NCI-H1436 (cell line): ENCODE measurements at regions not wholly inside any gene's neighbourhood (a gene's known extent, or its start where the extent isn't known, plus 50 kb on each side); places are given as distances from the start of the nearest gene placed in this dataset.

ENCODE experiments used
- DNase-seq: peaks from one replicate; lab custom pipeline; 2025; lab: John Stamatoyannopoulos, UW

DNA sequence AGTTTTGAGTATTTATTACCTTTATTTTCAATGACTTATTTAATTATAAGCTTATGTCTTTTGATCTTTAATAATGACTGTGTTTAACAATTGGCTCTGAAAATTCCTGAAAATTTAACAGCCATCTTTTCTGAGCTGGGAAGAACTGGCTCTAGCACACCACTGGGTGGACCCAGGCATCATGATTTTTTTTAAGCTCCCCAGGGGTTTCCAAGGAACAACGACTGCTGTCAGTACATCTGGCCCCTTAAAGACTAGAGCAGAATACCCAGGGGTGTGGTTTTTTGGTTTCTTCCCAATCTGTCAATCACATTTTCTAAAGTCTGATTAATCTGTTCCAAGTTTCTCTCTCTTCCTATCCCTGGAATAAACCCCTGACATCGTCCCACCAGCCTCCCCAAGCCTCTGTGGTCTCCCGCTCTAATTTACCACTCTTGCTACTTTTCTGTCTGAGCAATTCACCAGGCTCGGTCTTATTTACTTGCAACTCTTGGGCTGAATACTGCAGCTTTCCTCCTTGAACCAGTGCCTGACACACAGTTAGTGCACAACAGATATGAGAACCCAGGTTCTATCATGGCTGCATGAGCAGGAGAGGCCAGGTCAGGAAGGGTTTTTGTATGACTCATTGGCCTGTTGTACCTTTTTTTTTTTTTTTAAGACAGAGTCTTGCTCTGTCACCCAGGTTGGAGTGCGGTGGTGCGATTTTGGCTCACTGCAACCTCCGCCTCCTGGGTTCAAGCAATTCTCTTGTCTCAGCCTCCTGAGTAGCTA is 321.9 kb downstream of the ZSWIM6 start:
- DNase-seq: no peak

GRCh38 chr5:61654876-61655275 is 322.8 kb downstream of the ZSWIM6 start:
- no peak for DNase-seq

- no peak for DNase-seq
Measured at GRCh38 chr5:61657010-61657409, 325.0 kb downstream of the ZSWIM6 start.

- DNase-seq: no peak
Measured at GRCh38 chr5:61657686-61658085, 325.6 kb downstream of the ZSWIM6 start.

- peak; percentile 85 for DNase-seq
Measured at GRCh38 chr5:61658592-61659008, 326.5 kb downstream of the ZSWIM6 start.

DNA sequence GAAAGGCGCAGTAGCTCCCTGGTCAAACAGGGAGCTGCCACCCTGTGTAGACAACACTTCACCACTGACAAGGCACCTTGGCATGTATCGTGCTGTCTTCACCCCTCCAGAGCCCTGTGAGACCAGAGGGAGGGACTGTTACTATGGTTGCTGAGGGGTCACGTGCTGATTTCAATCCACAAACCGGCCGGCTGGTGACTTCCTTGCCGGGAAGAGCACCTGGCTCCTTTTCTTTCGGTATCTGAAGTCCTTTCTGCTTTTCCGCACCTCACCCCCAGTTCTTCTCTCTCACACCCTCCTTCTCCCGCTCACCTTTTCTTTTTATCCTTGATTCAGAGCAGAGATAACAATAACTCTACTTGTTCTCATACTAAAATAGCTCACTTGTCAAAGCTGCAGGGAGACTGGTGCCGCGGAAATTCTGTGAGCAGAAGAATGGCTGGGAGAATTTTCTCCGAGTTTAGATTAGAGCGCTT is 327.2 kb downstream of the ZSWIM6 start:
- no peak for DNase-seq

GRCh38 chr5:61662670-61663069 is 330.6 kb downstream of the ZSWIM6 start:
- no peak for DNase-seq

GRCh38 chr5:61666064-61666621 is 334.1 kb downstream of the ZSWIM6 start:
- no peak for DNase-seq

- no peak for DNase-seq
Measured at GRCh38 chr5:61667525-61668218, 335.6 kb downstream of the ZSWIM6 start.

- no peak for DNase-seq
Measured at GRCh38 chr5:61669531-61669930, 337.5 kb downstream of the ZSWIM6 start.

DNA sequence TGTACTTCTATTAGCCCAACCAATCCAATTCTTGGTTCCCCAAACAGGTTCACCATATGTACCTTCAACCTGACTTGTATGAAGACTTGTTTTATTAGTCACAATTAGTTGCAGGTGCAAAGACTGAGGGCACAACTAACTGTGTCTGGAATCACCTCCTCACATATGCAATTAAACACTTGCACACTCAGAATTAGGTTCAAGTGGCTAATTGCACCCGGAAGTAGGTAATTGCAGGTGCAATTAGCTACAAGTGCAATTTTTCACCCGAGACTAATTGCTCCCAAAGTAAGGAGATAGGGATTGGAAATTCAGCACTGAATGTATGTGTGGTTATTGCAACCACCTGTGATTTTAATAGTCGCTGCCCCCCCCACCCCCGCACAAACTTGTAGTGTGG is 338.9 kb downstream of the ZSWIM6 start:
- DNase-seq: peak; percentile 63

DNA sequence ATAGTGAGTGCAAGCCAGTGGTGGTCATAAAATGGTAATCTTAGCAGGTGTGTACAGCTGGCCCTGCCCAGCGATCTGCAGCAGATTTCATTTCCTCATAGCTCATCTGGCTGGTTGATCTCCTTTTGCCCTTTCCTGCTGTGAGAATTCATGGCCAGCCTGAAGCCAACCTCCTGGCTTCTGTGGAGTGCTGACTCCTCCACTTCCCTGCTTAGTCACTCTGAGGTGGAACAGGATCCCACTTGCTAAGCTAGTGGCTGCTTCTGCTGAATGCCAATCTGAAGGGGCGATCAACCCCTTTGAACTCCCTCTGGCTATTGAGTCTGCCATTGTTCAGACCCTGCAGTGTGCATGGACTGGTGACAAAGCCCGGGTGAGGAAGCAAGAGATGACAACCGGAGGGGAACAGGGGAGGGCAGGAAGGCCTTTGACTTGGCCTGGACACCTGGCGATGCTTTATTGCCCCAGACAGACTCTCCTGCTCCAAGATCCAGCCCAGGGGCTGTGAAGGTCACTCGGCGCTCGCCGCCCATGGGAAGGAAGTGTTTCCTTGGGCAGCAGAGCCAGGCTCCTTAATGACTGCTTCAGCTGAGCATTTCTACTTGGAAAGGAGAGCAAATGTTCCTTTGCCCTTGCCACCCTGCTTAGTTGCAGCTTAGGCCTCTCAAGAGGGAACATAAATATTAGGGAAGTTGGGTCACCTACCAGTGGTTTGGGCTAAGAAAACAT is 341.1 kb downstream of the ZSWIM6 start:
- no peak for DNase-seq

DNA sequence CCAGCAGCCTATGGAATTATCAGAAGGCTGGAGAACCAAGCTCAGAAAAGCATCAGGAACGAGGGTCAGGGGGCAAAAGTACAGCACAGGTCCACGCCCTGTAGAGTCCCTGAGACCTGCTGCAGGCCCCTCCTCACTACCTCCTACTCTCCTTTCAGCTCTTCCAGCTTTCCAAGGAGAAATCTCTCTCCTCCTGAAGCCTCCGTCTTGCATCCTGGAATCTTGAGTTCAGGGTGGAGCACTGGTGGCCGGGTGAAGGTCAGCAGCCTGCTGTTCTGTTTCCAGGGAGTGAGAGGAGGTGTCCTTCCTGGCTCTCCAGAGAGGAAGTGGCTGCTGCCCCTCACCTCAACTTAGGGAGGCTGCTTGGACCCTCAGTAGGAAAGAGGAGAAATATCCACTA is 342.3 kb downstream of the ZSWIM6 start:
- DNase-seq: no peak

- DNase-seq: peak; percentile 39
Measured at GRCh38 chr5:61675015-61675692, 343.1 kb downstream of the ZSWIM6 start.

DNA sequence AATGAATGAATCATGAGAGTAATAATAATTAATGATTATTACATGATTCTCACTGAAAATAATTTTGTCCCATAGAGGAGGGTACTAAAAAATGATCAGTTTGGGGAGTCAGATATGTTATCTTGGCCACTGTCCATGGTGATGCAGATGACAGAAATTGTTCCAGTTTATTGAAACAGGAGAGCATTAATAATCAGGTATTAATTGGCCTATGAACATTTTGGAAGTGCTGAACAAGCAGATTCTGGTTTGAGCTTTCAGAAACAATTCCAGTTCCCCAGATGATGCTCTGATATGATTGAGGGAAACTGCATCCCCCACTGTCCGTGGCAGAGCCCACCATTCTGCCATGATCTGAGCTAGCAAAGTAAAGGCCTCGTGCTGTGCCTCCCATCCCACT is 345.2 kb downstream of the ZSWIM6 start:
- DNase-seq: no peak

DNA sequence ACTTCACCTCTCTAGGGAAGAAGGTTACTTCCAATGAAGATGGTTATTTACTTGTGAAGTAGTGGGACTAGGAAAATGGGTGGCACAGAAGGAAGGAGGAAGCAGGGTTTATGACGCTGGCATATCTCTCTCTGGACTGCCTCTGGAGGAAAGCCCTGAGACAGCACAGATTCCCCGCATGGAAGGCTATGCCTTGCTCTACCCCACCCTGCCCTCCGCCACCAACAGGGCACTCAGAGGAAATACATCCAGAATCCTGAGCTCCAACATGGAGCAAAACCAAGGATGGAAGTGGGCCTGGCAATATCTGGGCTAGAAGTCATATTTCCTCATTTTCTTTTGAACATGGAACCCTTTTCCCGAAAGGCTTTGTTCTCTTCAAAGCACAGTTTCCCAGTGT is 346.9 kb downstream of the ZSWIM6 start:
- no peak for DNase-seq

- no peak for DNase-seq
Measured at GRCh38 chr5:61679562-61679961, 347.5 kb downstream of the ZSWIM6 start.

DNA sequence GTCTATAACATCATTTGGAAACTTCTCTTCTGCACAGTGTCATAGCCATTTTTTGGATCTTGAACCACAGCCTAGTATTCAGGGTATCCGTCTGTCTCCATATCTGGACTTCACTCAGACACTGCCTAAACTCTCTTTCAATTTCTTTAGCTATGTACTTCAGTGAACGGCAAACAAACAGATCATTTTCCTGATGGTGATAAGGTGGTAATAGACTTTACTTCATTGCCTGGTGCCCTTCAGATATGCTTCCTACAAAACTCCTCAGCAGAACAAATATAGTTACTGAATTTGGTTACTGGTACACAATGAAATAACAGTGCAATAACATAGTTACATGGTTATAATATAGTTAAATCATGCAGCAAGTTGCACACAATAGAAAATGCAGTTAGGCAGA is 348.2 kb downstream of the ZSWIM6 start:
- no peak for DNase-seq

DNA sequence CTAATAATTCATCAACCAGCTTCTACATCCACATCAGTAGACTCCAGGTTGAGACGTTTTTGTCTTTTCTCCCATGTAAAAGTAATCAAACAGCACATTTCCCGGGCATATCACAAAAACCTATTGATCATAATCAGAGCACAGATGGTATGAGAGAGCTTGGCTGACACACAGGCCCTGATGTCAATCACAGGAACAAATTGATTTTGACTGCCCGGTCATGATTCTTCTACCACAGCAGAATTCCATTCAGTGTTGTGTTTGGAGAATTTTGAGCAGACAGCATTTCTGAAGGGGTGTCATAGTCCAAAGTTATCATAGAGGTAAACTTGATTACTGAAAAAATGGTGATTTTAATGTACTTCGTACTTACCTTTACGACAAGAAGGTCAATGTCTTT is 351.1 kb downstream of the ZSWIM6 start:
- no peak for DNase-seq

- no peak for DNase-seq
Measured at GRCh38 chr5:61683926-61684325, 351.9 kb downstream of the ZSWIM6 start.

- no peak for DNase-seq
Measured at GRCh38 chr5:61686491-61687257, 354.6 kb downstream of the ZSWIM6 start.
